Lower leg skin (tissue), 4 donors: ENCODE measurements at regions not wholly inside any gene's neighbourhood (a gene's known extent, or its start where the extent isn't known, plus 50 kb on each side); places are given as distances from the start of the nearest gene placed in this dataset.

Experiments used
- DNase-seq, 2 donors: peaks; one replicate each; pipeline ENCODE4 v3.0.0-alpha.2; 2019; ENCODE audit warnings: low spot score in 2 of 2
- H3K4me3 ChIP-seq: fragments of 200-600 bp; sonication (generic); 2 replicates; pipeline ENCODE4 v1.5.1; 2017; ENCODE audit warnings: mild to moderate bottlenecking, low read depth; ENCODE audit not compliant: poor library complexity, severe bottlenecking
- POLR2A ChIP-seq, 2 donors: fragments of 450-650 bp; IDR thresholded peaks; one replicate each; pipeline ENCODE4 v1.6.1; 2016 to 2017; ENCODE audit warnings: antibody characterized with exemption in 2 of 2, mild to moderate bottlenecking in 1 of 2, moderate library complexity in 1 of 2
- WGBS, 2 donors: methylation state at CpG; one replicate each; pipeline ENCODE4 v1.1.5; 2018; 5-methylcytosine and 5-hydroxymethylcytosine counted together
- intact Hi-C: fragments of 100-400 bp; cut with DNase I; formaldehyde crosslinking; loops from one replicate; pipeline ENCODE4 v1.15.0; 2023; ENCODE audit warnings: low total_unique reads
- TF ChIP-seq, protein P1 (sequence below), 3 donors: fragments of 450-650 bp; IDR thresholded peaks; one replicate each; pipeline ENCODE4 v1.5.1; 2016; ENCODE audit warnings: antibody characterized with exemption in 3 of 3, mild to moderate bottlenecking in 3 of 3, moderate library complexity in 2 of 3

DNA sequence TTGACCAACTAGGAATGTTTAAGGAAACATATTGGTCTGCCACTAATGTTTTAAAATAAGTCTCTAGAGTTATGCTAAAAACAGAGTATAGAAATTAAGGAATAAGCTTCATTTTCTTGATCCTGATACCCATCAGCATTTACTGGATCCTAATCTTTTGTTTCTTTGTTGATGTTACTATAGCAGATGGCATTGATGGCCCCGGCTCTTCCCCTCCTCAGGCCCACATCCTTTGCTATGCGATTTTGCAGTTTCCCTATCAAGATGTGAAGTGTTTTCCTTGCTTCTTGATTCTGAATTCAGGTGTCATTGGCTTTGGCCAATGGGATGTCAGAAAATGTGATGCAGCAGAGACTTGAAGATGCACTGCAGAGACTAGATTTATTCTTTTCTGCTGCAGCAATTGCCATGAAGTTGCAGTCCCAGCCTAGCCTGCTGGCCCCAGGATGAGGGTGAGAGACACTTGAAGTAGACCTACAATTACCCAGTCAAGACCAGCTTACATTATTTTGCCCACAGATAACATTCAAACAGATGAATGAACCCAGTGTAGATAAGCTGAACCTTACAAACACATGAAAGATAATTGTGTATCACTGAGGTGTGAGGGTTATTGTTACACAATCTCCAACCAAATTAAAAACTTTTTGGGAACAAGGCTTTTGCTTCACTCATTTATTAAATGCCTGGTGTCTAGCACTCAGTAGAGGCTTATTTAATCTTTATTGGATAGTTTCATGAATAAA, 115.2 kb upstream of the ITGA4 start:
- no peak overlapping the region for H3K4me3 ChIP-seq
- intact Hi-C loops, result no loop called here
- 82 to 93% methylated on average over 2 of the region's 2 CpGs for WGBS, 2 donors
- no peak for TF ChIP-seq POLR2A (IDR thresholded peaks at IDR 0.05)
- TF ChIP-seq, protein P1, sequence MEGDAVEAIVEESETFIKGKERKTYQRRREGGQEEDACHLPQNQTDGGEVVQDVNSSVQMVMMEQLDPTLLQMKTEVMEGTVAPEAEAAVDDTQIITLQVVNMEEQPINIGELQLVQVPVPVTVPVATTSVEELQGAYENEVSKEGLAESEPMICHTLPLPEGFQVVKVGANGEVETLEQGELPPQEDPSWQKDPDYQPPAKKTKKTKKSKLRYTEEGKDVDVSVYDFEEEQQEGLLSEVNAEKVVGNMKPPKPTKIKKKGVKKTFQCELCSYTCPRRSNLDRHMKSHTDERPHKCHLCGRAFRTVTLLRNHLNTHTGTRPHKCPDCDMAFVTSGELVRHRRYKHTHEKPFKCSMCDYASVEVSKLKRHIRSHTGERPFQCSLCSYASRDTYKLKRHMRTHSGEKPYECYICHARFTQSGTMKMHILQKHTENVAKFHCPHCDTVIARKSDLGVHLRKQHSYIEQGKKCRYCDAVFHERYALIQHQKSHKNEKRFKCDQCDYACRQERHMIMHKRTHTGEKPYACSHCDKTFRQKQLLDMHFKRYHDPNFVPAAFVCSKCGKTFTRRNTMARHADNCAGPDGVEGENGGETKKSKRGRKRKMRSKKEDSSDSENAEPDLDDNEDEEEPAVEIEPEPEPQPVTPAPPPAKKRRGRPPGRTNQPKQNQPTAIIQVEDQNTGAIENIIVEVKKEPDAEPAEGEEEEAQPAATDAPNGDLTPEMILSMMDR (IDR thresholded peaks at IDR 0.05), result no peak
- no peak for DNase-seq

DNA sequence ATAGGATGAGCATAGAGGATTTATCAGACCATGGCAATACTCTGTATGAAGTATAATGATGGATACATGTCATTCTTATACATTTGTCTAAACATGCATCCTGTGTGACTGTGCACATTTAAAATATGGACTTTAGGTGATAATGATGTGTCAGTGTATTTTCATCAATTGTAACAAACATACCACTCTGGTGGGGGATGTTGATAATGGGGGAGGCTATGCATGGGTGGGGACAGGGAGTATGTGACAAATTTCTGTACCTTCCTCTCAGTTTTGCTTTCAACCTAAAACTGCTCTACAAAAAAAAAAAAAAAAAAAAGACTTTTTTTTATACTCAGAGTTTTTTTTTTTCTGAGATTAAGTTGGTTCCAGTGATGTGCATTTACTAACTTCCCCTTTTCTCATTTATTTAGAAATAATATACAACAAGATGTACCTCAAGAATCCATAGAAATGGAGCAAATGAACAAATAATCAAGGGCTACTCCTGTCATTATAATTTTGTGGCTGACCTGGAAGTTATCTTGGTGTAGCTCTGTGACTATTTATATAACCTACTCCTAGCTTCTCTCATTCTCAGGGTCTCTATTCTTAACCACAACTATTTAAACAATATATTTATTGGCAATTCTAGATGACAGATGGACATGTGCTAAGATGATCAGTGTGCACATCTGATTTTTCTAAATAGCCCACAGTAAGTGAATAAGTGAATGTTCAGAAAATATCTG, 108.9 kb upstream of the ITGA4 start:
- TF ChIP-seq POLR2A (IDR thresholded peaks at IDR 0.05), result no peak
- TF ChIP-seq, protein P1 (IDR thresholded peaks at IDR 0.05), result no peak
- DNase-seq, result no peak
- no peak overlapping the region for H3K4me3 ChIP-seq
- intact Hi-C loops, result no loop called here

DNA sequence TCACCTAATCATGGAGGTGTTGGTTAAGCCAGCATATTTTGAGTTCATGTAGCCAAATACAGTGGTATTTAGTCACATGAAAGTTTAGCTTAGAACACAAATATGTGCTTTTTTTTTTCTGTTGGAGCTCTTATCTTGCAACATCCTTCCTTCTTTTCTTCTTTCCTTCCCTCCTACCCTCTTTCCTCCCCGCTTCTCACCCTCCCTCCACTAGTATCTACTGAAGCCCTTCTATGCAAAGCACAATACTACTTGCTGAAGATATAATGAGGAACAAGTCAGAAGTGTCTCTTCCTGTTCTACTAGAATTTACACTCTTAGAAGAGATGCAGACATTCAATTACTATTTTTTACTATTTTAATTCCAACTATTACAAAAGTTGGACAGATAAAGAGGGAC, 105.0 kb upstream of the ITGA4 start:
- intact Hi-C loops, result no loop called here
- H3K4me3 ChIP-seq, result no peak overlapping the region
- WGBS, 2 donors, result 77 to 87% methylated on average over 1 of the region's 1 CpG
- TF ChIP-seq POLR2A (IDR thresholded peaks at IDR 0.05), result no peak
- TF ChIP-seq, protein P1 (IDR thresholded peaks at IDR 0.05), result no peak
- DNase-seq, result no peak

DNA sequence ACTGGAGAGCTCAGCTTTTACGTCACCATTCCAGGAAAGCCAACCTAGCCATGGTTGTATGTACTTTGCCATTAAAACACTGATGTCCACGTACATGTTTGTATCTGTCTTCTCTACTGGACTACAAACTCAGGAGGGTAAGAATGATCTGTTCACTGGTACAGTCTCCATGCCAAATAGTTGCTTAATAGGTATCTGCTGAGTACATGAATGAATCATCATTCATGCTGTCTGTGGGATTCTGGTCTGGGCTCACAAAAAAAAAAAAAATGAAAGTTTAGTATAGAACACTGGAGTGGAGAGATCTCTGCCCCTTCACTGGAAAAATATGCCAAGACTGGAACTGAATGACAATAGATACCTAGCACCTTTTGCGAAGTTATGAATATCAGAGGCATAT, 102.6 kb upstream of the ITGA4 start:
- no peak for TF ChIP-seq POLR2A (IDR thresholded peaks at IDR 0.05)
- TF ChIP-seq, protein P1 (IDR thresholded peaks at IDR 0.05), result no peak

DNA sequence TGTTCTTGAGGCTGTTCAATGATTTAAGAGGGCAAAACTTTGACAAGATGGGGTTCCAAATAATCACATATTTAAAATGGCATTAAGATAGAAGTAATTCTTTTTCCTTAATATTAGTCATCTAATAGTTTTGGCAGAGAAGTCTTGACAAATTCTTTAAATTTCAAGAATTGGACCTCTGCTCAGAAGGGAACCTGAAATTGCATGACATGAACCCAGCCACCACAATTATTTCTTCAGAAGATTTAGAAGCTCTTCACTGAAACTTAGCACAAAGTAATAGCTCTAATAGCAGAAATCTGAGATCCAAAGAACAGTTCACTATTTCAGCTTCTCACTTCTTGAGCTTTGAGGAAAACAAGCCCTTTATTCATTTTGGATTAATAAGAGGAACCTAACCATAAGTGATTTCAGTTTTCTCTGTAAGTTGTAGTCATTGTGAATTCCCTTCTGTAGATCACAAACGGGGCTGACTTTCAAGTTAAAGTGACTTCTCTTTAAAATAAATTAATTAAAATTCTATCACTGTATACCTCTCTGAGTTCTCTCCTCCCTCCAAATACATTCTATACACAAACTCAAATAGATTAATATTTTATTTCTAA, 100.6 kb upstream of the ITGA4 start:
- DNase-seq, result no peak
- no peak overlapping the region for H3K4me3 ChIP-seq
- 63 to 80% methylated on average over 1 of the region's 1 CpG for WGBS, 2 donors
- intact Hi-C loops, result no loop called here
- TF ChIP-seq POLR2A (IDR thresholded peaks at IDR 0.05), result no peak
- TF ChIP-seq, protein P1 (IDR thresholded peaks at IDR 0.05), result no peak

More for the DNA sequence above, 102.6 kb upstream of the ITGA4 start:
- intact Hi-C loops, result no loop called here
- no peak for DNase-seq
- 86 to 88% methylated on average over 3 of the region's 3 CpGs for WGBS, 2 donors
- no peak overlapping the region for H3K4me3 ChIP-seq
